ENCODE measurements at regions not wholly inside any gene's neighbourhood (a gene's known extent, or its start where the extent isn't known, plus 50 kb on each side); places are given as distances from the start of the nearest gene placed in this dataset.

GRCh38 chr6:147738516-147739162 lies 230.1 kb downstream of the SAMD5 start:
- in situ Hi-C loops (cut with HindIII; ENCODE audit: low pct_unique_long_range_greater_than_20kb, low sequenced_read_pairs): no loop called here
- DNase-seq (ENCODE audit: low read depth, low spot score): peak; percentile 3

- no peak for DNase-seq (ENCODE audit: low read depth, low spot score)
- in situ Hi-C loops (cut with HindIII; ENCODE audit: low pct_unique_long_range_greater_than_20kb, low sequenced_read_pairs): no loop called here
These were observed 231.8 kb downstream of the SAMD5 start for GRCh38 chr6:147740326-147740725.

GRCh38 chr6:147740916-147741315 lies 232.4 kb downstream of the SAMD5 start:
- in situ Hi-C loops (cut with HindIII; ENCODE audit: low pct_unique_long_range_greater_than_20kb, low sequenced_read_pairs): no loop called here
- DNase-seq (ENCODE audit: low read depth, low spot score): no peak

GRCh38 chr6:147741389-147741788 lies 232.9 kb downstream of the SAMD5 start:
- DNase-seq (ENCODE audit: low read depth, low spot score): no peak
- in situ Hi-C loops (cut with HindIII; ENCODE audit: low pct_unique_long_range_greater_than_20kb, low sequenced_read_pairs): no loop called here

GRCh38 chr6:147742440-147742839 lies 233.9 kb downstream of the SAMD5 start:
- in situ Hi-C loops (cut with HindIII; ENCODE audit: low pct_unique_long_range_greater_than_20kb, low sequenced_read_pairs): no loop called here
- DNase-seq (ENCODE audit: low read depth, low spot score): no peak

GRCh38 chr6:147744012-147744411 lies 235.5 kb downstream of the SAMD5 start:
- no peak for DNase-seq (ENCODE audit: low read depth, low spot score)
- in situ Hi-C loops (cut with HindIII; ENCODE audit: low pct_unique_long_range_greater_than_20kb, low sequenced_read_pairs): no loop called here

GRCh38 chr6:147749331-147749730 lies 240.8 kb downstream of the SAMD5 start:
- no peak for DNase-seq (ENCODE audit: low read depth, low spot score)
- in situ Hi-C loops (cut with HindIII; ENCODE audit: low pct_unique_long_range_greater_than_20kb, low sequenced_read_pairs): no loop called here

GRCh38 chr6:147750413-147750812 lies 241.9 kb downstream of the SAMD5 start:
- no peak for DNase-seq (ENCODE audit: low read depth, low spot score)
- in situ Hi-C loops (cut with HindIII; ENCODE audit: low pct_unique_long_range_greater_than_20kb, low sequenced_read_pairs): no loop called here

GRCh38 chr6:147751232-147751631 lies 242.7 kb downstream of the SAMD5 start:
- in situ Hi-C loops (cut with HindIII; ENCODE audit: low pct_unique_long_range_greater_than_20kb, low sequenced_read_pairs): no loop called here
- no peak for DNase-seq (ENCODE audit: low read depth, low spot score)

GRCh38 chr6:147752689-147753403 lies 244.4 kb downstream of the SAMD5 start:
- in situ Hi-C loops (cut with HindIII; ENCODE audit: low pct_unique_long_range_greater_than_20kb, low sequenced_read_pairs): no loop called here
- no peak for DNase-seq (ENCODE audit: low read depth, low spot score)

GRCh38 chr6:147755999-147756398 lies 247.5 kb downstream of the SAMD5 start:
- no peak for DNase-seq (ENCODE audit: low read depth, low spot score)
- in situ Hi-C loops (cut with HindIII; ENCODE audit: low pct_unique_long_range_greater_than_20kb, low sequenced_read_pairs): no loop called here

GRCh38 chr6:147756891-147757290 lies 248.4 kb downstream of the SAMD5 start:
- in situ Hi-C loops (cut with HindIII; ENCODE audit: low pct_unique_long_range_greater_than_20kb, low sequenced_read_pairs): no loop called here

GRCh38 chr6:147757291-147757690 lies 248.8 kb downstream of the SAMD5 start:
- in situ Hi-C loops (cut with HindIII; ENCODE audit: low pct_unique_long_range_greater_than_20kb, low sequenced_read_pairs): no loop called here
- no peak for DNase-seq (ENCODE audit: low read depth, low spot score)

More at GRCh38 chr6:147756891-147757290, 248.4 kb downstream of the SAMD5 start:
- DNase-seq (ENCODE audit: low read depth, low spot score): no peak

GRCh38 chr6:147758303-147758702 lies 249.8 kb downstream of the SAMD5 start:
- in situ Hi-C loops (cut with HindIII; ENCODE audit: low pct_unique_long_range_greater_than_20kb, low sequenced_read_pairs): no loop called here
- no peak for DNase-seq (ENCODE audit: low read depth, low spot score)

- in situ Hi-C loops (cut with HindIII; ENCODE audit: low pct_unique_long_range_greater_than_20kb, low sequenced_read_pairs): no loop called here
- DNase-seq (ENCODE audit: low read depth, low spot score): no peak
These were observed 250.6 kb downstream of the SAMD5 start for GRCh38 chr6:147759093-147759492.

GRCh38 chr6:147759536-147759935 lies 251.0 kb downstream of the SAMD5 start:
- DNase-seq (ENCODE audit: low read depth, low spot score): no peak
- in situ Hi-C loops (cut with HindIII; ENCODE audit: low pct_unique_long_range_greater_than_20kb, low sequenced_read_pairs): no loop called here

- DNase-seq (ENCODE audit: low read depth, low spot score): no peak
- in situ Hi-C loops (cut with HindIII; ENCODE audit: low pct_unique_long_range_greater_than_20kb, low sequenced_read_pairs): no loop called here
These were observed 257.1 kb downstream of the SAMD5 start for GRCh38 chr6:147765541-147765940.

GRCh38 chr6:147768969-147769368 lies 260.5 kb downstream of the SAMD5 start:
- DNase-seq (ENCODE audit: low read depth, low spot score): no peak
- in situ Hi-C loops (cut with HindIII; ENCODE audit: low pct_unique_long_range_greater_than_20kb, low sequenced_read_pairs): no loop called here

GRCh38 chr6:147769496-147770087 lies 261.1 kb downstream of the SAMD5 start:
- in situ Hi-C loops (cut with HindIII; ENCODE audit: low pct_unique_long_range_greater_than_20kb, low sequenced_read_pairs): no loop called here
- no peak for DNase-seq (ENCODE audit: low read depth, low spot score)
